OCI-LY7 (cell line): ENCODE measurements at regions not wholly inside any gene's neighbourhood (a gene's known extent, or its start where the extent isn't known, plus 50 kb on each side); places are given as distances from the start of the nearest gene placed in this dataset.

Source experiments
- BruUV-seq: library from RNA; stranded (reverse); fragments of 400-500 nt; replicated peaks from 2 replicates; lab custom pipeline; 2021; lab: Mats Ljungman, UMichigan
- CTCF ChIA-PET: fragments of 300-600 bp; sonication (Branson Sonifier 250); formaldehyde crosslinking; loops from one replicate; lab custom pipeline; 2022; ENCODE audit warnings: antibody characterized with exemption; ENCODE audit not compliant: unreplicated experiment; lab: Charles Lee
- POLR2A ChIA-PET: fragments of 300-600 bp; sonication (Branson Sonifier 250); formaldehyde crosslinking; loops from one replicate; lab custom pipeline; 2022; ENCODE audit warnings: antibody characterized with exemption; lab: Charles Lee
- DNase-seq: peaks from one replicate; pipeline ENCODE4 v3.0.0-alpha.2; 2015; ENCODE audit warnings: low spot score
- H2AFZ ChIP-seq: fragments of 200-600 bp; sonication (generic), shearing (Covaris generic); 2 replicates; pipeline ENCODE4 v1.6.1; 2014; ENCODE audit warnings: mild to moderate bottlenecking, antibody characterized with exemption, low read length, moderate library complexity
- H3K27ac ChIP-seq: fragments of 200-600 bp; sonication (generic); 2 replicates; pipeline ENCODE4 v1.5.1; 2014; ENCODE audit warnings: mixed run types, low read depth, mild to moderate bottlenecking, moderate library complexity, low read length, inconsistent platforms; ENCODE audit not compliant: poor library complexity, severe bottlenecking
- H3K36me3 ChIP-seq: fragments of 200-600 bp; sonication (generic); 2 replicates; pipeline ENCODE4 v1.6.1; 2014; ENCODE audit warnings: mild to moderate bottlenecking, antibody characterized with exemption, low read length, moderate library complexity, mixed read lengths; ENCODE audit not compliant: insufficient read depth
- H3K4me1 ChIP-seq: fragments of 200-600 bp; sonication (generic); 2 replicates; pipeline ENCODE4 v1.5.1; 2014; ENCODE audit warnings: mild to moderate bottlenecking, low read length; ENCODE audit not compliant: insufficient read depth, poor library complexity, severe bottlenecking
- H3K4me2 ChIP-seq: fragments of 200-600 bp; sonication (generic); 2 replicates; pipeline ENCODE4 v1.6.1; 2014; ENCODE audit warnings: mild to moderate bottlenecking, low read length
- H3K4me3 ChIP-seq: fragments of 200-600 bp; sonication (generic); 2 replicates; pipeline ENCODE4 v1.5.1; 2014; ENCODE audit warnings: mild to moderate bottlenecking, low read depth, low read length; ENCODE audit not compliant: poor library complexity, severe bottlenecking
- H3K79me2 ChIP-seq: fragments of 200-600 bp; sonication (generic); 2 replicates; pipeline ENCODE4 v1.6.1; 2016; ENCODE audit warnings: low read depth, mild to moderate bottlenecking, low read length, moderate library complexity, mixed read lengths; ENCODE audit not compliant: insufficient read depth
- H3K9me2 ChIP-seq: fragments of 200-600 bp; sonication (generic); 2 replicates; pipeline ENCODE4 v1.6.1; 2016; ENCODE audit warnings: mild to moderate bottlenecking, low read length, mixed read lengths; ENCODE audit not compliant: insufficient read depth
- H3K9me3 ChIP-seq: fragments of 200-600 bp; sonication (generic); 2 replicates; pipeline ENCODE4 v1.6.1; 2014; ENCODE audit warnings: mild to moderate bottlenecking, mixed run types, low read length, mixed read lengths
- H4K20me1 ChIP-seq: fragments of 200-600 bp; sonication (generic); 2 replicates; pipeline ENCODE4 v1.6.1; 2014; ENCODE audit warnings: mild to moderate bottlenecking, antibody characterized with exemption, low read length, moderate library complexity, mixed read lengths; ENCODE audit not compliant: insufficient read depth
- EZH2phosphoT487 ChIP-seq: fragments of 200-600 bp; sonication (generic); IDR thresholded peaks from 2 replicates; pipeline ENCODE4 v1.6.1; 2018; ENCODE audit warnings: low read depth, borderline replicate concordance, mild to moderate bottlenecking, mixed run types, antibody characterized with exemption, low read length, moderate library complexity, mixed read lengths
- intact Hi-C: fragments of 100-400 bp; cut with micrococcal nuclease; formaldehyde crosslinking; loops from one replicate; pipeline ENCODE4 v1.10.0; 2022; ENCODE audit not compliant: unreplicated experiment
- TF ChIP-seq, protein P1 (sequence below): fragments of 200-600 bp; sonication (generic); conservative IDR thresholded peaks from 2 replicates; pipeline ENCODE4 v1.5.1; 2014; ENCODE audit warnings: mild to moderate bottlenecking, antibody characterized with exemption, low read length, moderate library complexity, mixed read lengths

DNA sequence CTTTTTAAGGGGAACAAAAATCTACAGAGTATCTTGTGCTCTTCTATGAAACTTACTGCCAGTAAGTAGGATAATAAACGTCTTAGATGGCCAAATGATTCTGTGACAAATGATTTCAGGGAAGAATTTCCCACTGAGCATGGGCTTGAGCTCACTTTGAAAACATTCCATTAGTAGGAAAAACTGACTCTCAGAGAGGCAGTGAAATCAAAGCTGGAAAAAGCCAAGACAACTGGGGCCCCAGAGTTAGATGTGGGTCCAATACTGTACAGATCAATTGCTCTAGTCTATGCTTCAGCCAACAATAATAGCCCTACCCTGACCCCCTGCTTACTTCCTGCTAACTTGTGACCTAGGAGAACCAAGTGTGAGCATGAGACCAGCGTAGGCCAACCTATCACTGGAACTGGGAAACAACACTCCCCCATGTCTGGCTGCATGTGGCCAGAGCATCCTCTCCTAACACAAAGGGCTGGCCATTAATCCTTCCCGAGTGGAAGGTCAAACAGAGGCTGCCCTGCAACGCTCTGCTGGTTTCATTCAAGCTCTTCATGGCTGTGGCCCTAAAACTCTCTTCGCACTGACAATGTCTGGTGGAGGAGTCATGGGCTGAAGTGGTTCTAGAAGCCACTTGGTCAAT lies 68.8 kb downstream of the FOXB1 start:
- no peak overlapping the region for H3K4me2 ChIP-seq
- ChIA-PET CTCF (no interaction called here), POLR2A (interaction anchor here (1.2 kb wide), 1 partner anchor 15 kb away, joined by 3 read pairs; no protein-coding TSS in a partner anchor)
- DNase-seq, result no peak
- H3K4me1 ChIP-seq, result no peaks in the 10 kb centered on the region
- H3K9me2 ChIP-seq, result no peaks in the 10 kb centered on the region
- no peaks in the 10 kb centered on the region for H4K20me1 ChIP-seq
- no peak overlapping the region for H3K27ac ChIP-seq
- intact Hi-C loops, result no loop called here
- no TSS peak for BruUV-seq
- no peaks in the 10 kb centered on the region for H3K36me3 ChIP-seq
- no peaks in the 10 kb centered on the region for H3K9me3 ChIP-seq
- H3K79me2 ChIP-seq, result no peaks in the 10 kb centered on the region
- no peak overlapping the region for H2AFZ ChIP-seq
- H3K4me3 ChIP-seq, result no peak overlapping the region
- TF ChIP-seq EZH2phosphoT487, result no peak
- TF ChIP-seq, protein P1, sequence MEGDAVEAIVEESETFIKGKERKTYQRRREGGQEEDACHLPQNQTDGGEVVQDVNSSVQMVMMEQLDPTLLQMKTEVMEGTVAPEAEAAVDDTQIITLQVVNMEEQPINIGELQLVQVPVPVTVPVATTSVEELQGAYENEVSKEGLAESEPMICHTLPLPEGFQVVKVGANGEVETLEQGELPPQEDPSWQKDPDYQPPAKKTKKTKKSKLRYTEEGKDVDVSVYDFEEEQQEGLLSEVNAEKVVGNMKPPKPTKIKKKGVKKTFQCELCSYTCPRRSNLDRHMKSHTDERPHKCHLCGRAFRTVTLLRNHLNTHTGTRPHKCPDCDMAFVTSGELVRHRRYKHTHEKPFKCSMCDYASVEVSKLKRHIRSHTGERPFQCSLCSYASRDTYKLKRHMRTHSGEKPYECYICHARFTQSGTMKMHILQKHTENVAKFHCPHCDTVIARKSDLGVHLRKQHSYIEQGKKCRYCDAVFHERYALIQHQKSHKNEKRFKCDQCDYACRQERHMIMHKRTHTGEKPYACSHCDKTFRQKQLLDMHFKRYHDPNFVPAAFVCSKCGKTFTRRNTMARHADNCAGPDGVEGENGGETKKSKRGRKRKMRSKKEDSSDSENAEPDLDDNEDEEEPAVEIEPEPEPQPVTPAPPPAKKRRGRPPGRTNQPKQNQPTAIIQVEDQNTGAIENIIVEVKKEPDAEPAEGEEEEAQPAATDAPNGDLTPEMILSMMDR, result no peak

DNA sequence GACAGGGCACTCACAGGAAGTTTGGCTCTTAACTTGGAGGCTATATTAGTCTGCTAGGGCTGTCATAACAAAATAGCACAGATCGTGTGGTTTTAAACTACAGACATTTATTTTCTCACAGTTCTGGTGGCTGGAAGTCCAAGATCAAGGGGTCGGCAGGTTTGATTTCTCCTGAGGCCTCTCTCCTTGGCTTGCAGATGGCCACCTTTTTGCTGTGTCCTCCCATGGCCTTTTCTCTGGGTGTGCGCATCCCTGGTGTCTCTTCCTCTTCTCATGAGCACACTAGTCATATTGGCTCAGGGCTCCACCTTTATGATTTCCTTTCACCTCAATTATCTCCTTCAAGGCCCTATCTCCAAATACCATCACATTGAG lies 69.3 kb downstream of the FOXB1 start:
- Histone ChIP-seq H3K27ac (no peak overlapping the region), H3K79me2 (no peaks in the 10 kb centered on the region), H3K9me2 (no peaks in the 10 kb centered on the region), H3K4me1 (no peaks in the 10 kb centered on the region), H4K20me1 (no peaks in the 10 kb centered on the region), H3K9me3 (no peaks in the 10 kb centered on the region), H3K36me3 (no peaks in the 10 kb centered on the region), H2AFZ (no peak overlapping the region), H3K4me3 (no peak overlapping the region), H3K4me2 (no peak overlapping the region)
- no peak for TF ChIP-seq EZH2phosphoT487
- TF ChIP-seq, protein P1, result no peak
- ChIA-PET POLR2A (interaction anchor here (1.2 kb wide), 1 partner anchor 15 kb away, joined by 3 read pairs; no protein-coding TSS in a partner anchor), CTCF (no interaction called here)
- no peak for DNase-seq
- intact Hi-C loops, result no loop called here
- no TSS peak for BruUV-seq

DNA sequence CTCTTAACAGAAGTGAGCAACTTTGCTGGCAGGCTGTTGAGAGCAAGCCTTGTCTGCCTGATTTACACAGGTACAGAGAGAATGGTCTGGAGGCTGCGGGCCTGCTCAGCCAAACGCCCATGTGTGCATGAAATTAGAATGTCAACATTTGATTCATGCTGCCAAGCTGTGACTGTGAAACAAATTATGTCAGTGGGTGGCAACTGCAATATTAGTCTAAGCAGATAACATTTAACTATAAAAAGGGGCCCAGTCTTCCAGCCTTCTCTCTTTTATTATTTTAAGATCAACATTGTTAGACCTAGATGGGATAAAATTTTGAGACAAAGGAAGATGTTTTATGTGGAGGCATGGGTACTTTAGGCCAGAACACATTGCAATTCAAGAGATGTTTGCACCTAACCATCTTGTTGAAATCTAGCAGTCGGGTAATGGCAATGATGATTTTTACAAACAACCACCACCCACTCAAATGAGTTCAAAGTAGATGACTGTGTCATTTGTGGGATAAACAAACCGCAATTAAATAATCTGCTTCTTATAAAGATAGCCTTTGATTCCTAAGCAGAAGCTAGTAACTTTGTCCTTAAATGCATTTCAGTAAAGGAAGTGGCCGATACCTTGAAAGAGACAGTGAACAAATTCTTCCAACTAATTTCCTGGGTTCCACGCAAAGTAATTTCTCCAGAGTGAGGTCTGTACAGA lies 70.2 kb downstream of the FOXB1 start:
- H3K27ac ChIP-seq, result no peak overlapping the region
- BruUV-seq, result no TSS peak
- DNase-seq, result no peak
- intact Hi-C loops, result no loop called here
- H3K79me2 ChIP-seq, result no peaks in the 10 kb centered on the region
- no peaks in the 10 kb centered on the region for H3K36me3 ChIP-seq
- no peaks in the 10 kb centered on the region for H3K9me3 ChIP-seq
- H2AFZ ChIP-seq, result no peak overlapping the region
- ChIA-PET POLR2A (interaction anchor here (0.6 kb wide), 1 partner anchor 152 kb away, joined by 3 read pairs; no protein-coding TSS in a partner anchor), CTCF (no interaction called here)
- no peaks in the 10 kb centered on the region for H3K9me2 ChIP-seq
- no peaks in the 10 kb centered on the region for H3K4me1 ChIP-seq
- TF ChIP-seq EZH2phosphoT487, result no peak
- TF ChIP-seq, protein P1, result no peak
- no peak overlapping the region for H3K4me3 ChIP-seq
- no peak overlapping the region for H3K4me2 ChIP-seq
- H4K20me1 ChIP-seq, result no peaks in the 10 kb centered on the region
